ENCODE measurements at regions not wholly inside any gene's neighbourhood (a gene's known extent, or its start where the extent isn't known, plus 50 kb on each side); places are given as distances from the start of the nearest gene placed in this dataset.

DNA sequence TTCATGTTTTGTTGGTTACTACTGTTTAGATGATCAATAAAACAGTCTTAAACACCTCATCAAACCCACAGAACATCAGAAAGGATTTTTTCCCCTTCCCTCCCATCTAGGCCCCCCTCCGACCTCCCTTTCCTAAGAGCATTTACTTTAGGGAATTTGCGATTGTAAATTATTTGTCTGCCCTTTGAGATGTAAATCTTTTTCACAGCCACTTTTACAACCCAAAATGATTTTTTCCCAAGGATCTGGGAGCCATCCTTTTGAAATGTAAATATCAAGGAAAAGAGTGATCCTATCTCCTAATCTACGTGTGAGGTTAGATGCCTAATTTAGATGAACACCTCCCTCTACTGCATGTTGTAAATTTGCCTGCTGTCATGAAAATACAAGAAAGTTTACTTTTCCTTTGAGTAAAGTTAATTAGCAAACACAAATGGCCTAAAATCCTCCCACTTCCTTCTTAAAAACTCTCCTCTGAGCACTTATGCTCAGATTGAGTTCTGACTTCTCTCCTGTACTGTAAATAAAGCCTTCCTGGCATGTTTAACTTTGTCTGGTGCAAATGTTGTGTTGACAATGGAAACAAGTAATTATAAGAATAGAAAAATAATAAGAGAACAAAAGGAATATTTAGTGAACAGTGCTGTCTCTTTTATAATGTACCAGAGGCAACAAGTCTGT is 1646.9 kb upstream of the SPRY2 start:
- no peaks in the 10 kb centered on the region for H3K36me3 ChIP-seq (ENCODE audit: insufficient read depth, low read length)
- H4K20me1 ChIP-seq (ENCODE audit: insufficient read depth, low read length): no peaks in the 10 kb centered on the region
- no peak for DNase-seq (ENCODE audit: insufficient read length, low spot score, missing footprints)
- H3K27ac ChIP-seq (ENCODE audit: low read depth, low read length): no peak overlapping the region
- no peaks in the 10 kb centered on the region for H3K27me3 ChIP-seq (ENCODE audit: insufficient read depth, low read length)
- no peaks in the 10 kb centered on the region for H3K79me2 ChIP-seq (ENCODE audit: insufficient read depth, low read length)
- no peak overlapping the region for H3K4me2 ChIP-seq (ENCODE audit: insufficient read depth, low read length)
- TF ChIP-seq, protein P1, sequence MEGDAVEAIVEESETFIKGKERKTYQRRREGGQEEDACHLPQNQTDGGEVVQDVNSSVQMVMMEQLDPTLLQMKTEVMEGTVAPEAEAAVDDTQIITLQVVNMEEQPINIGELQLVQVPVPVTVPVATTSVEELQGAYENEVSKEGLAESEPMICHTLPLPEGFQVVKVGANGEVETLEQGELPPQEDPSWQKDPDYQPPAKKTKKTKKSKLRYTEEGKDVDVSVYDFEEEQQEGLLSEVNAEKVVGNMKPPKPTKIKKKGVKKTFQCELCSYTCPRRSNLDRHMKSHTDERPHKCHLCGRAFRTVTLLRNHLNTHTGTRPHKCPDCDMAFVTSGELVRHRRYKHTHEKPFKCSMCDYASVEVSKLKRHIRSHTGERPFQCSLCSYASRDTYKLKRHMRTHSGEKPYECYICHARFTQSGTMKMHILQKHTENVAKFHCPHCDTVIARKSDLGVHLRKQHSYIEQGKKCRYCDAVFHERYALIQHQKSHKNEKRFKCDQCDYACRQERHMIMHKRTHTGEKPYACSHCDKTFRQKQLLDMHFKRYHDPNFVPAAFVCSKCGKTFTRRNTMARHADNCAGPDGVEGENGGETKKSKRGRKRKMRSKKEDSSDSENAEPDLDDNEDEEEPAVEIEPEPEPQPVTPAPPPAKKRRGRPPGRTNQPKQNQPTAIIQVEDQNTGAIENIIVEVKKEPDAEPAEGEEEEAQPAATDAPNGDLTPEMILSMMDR (IDR thresholded peaks at IDR 0.05; ENCODE audit: extremely low read depth, low read depth, low read length): no peak
- no peak overlapping the region for H3K4me3 ChIP-seq (ENCODE audit: insufficient read depth, low read length)
- H3K9me3 ChIP-seq (ENCODE audit: low read depth, low read length): peaks cover 4% of the 10 kb centered on the region
- no peaks in the 10 kb centered on the region for H3K4me1 ChIP-seq (ENCODE audit: insufficient read depth, low read length)
- no peak overlapping the region for H2AFZ ChIP-seq (ENCODE audit: low read length)

DNA sequence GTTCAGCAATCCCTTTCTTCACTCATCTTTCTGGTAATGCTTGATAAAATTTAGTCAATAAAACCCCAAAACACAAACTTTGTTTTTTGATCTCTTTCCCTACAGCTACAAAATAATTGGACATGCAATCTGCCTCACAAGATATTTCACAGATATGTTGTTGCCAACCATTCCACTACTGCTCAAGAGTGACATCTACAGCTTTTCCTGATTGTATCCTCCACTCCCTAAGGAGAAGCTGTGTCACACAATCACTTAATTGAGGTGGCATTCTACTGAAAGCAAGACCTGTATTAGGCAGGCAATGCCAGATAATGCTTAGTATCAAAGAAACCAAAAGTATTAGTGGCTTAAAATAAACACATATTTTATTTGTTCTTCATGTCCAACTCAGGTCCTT is 1646.2 kb upstream of the SPRY2 start:
- Histone ChIP-seq H3K4me2 (ENCODE audit: insufficient read depth, low read length) (no peak overlapping the region), H3K36me3 (ENCODE audit: insufficient read depth, low read length) (no peaks in the 10 kb centered on the region), H3K4me1 (ENCODE audit: insufficient read depth, low read length) (no peaks in the 10 kb centered on the region), H4K20me1 (ENCODE audit: insufficient read depth, low read length) (no peaks in the 10 kb centered on the region), H3K9me3 (ENCODE audit: low read depth, low read length) (peaks cover 4% of the 10 kb centered on the region), H3K79me2 (ENCODE audit: insufficient read depth, low read length) (no peaks in the 10 kb centered on the region), H2AFZ (ENCODE audit: low read length) (no peak overlapping the region), H3K27me3 (ENCODE audit: insufficient read depth, low read length) (no peaks in the 10 kb centered on the region), H3K27ac (ENCODE audit: low read depth, low read length) (no peak overlapping the region), H3K4me3 (ENCODE audit: insufficient read depth, low read length) (no peak overlapping the region)
- TF ChIP-seq, protein P1 (IDR thresholded peaks at IDR 0.05; ENCODE audit: extremely low read depth, low read depth, low read length): no peak
- no peak for DNase-seq (ENCODE audit: insufficient read length, low spot score, missing footprints)

DNA sequence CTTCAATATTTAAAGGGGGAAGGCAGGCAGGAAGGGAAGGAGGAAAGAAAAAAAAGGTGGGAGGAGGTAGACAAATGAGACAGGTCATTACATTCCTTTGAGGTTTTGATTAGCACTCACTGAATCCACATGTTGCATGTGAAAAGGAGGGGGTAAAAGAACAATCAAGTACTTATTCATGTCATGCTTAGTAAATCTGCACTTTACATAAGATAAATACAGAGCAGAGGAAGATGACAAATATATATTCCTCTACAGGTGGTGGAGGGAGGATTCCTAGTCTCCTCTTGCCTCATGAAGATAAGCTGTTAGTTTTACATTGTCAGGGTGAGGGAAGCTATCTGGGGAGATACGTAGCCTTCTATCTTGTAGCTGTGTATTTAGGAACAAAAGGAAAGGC is 1645.4 kb upstream of the SPRY2 start:
- H4K20me1 ChIP-seq (ENCODE audit: insufficient read depth, low read length): no peaks in the 10 kb centered on the region
- TF ChIP-seq, protein P1 (IDR thresholded peaks at IDR 0.05; ENCODE audit: extremely low read depth, low read depth, low read length): no peak
- no peaks in the 10 kb centered on the region for H3K9me3 ChIP-seq (ENCODE audit: low read depth, low read length)
- H3K27ac ChIP-seq (ENCODE audit: low read depth, low read length): no peak overlapping the region
- DNase-seq (ENCODE audit: insufficient read length, low spot score, missing footprints): no peak
- H3K4me2 ChIP-seq (ENCODE audit: insufficient read depth, low read length): no peak overlapping the region
- no peaks in the 10 kb centered on the region for H3K79me2 ChIP-seq (ENCODE audit: insufficient read depth, low read length)
- H3K27me3 ChIP-seq (ENCODE audit: insufficient read depth, low read length): no peaks in the 10 kb centered on the region
- H3K4me3 ChIP-seq (ENCODE audit: insufficient read depth, low read length): no peak overlapping the region
- no peak overlapping the region for H2AFZ ChIP-seq (ENCODE audit: low read length)
- H3K36me3 ChIP-seq (ENCODE audit: insufficient read depth, low read length): no peaks in the 10 kb centered on the region
- H3K4me1 ChIP-seq (ENCODE audit: insufficient read depth, low read length): no peaks in the 10 kb centered on the region

DNA sequence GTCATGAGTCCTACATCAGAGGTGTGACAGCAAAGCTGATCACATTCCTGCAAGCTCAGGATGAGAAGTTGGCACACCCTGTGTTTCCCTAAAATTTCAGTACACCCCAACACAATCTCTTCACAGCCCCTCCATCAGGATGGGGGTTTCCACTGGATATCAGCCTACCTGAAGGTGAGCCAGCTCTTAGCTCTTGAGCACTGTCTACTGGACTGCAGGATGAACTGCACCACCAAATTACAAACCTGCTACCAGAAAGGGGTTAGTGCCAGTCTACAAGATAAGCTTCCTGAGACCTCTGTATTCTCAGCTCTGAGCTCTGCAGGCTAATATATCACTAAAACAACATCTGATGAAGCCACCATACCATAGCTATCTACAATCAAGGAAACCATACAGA is 1616.2 kb upstream of the SPRY2 start:
- Histone ChIP-seq H3K27ac (ENCODE audit: low read depth, low read length) (no peak overlapping the region), H4K20me1 (ENCODE audit: insufficient read depth, low read length) (no peaks in the 10 kb centered on the region), H3K36me3 (ENCODE audit: insufficient read depth, low read length) (no peaks in the 10 kb centered on the region), H2AFZ (ENCODE audit: low read length) (no peak overlapping the region), H3K4me2 (ENCODE audit: insufficient read depth, low read length) (no peak overlapping the region), H3K4me1 (ENCODE audit: insufficient read depth, low read length) (no peaks in the 10 kb centered on the region), H3K79me2 (ENCODE audit: insufficient read depth, low read length) (no peaks in the 10 kb centered on the region), H3K9me3 (ENCODE audit: low read depth, low read length) (no peaks in the 10 kb centered on the region), H3K4me3 (ENCODE audit: insufficient read depth, low read length) (no peak overlapping the region), H3K27me3 (ENCODE audit: insufficient read depth, low read length) (no peaks in the 10 kb centered on the region)
- TF ChIP-seq, protein P1 (IDR thresholded peaks at IDR 0.05; ENCODE audit: extremely low read depth, low read depth, low read length): no peak
- no peak for DNase-seq (ENCODE audit: insufficient read length, low spot score, missing footprints)

Data from osteoblast (primary cell).